Thyroid gland (tissue), 4 donors: ENCODE measurements at regions not wholly inside any gene's neighbourhood (a gene's known extent, or its start where the extent isn't known, plus 50 kb on each side); places are given as distances from the start of the nearest gene placed in this dataset.

Source experiments
- CTCF ChIP-seq, 6 experiments: fragments of 200-600 bp in 3 of 6; fragments of 450-650 bp in 3 of 6; sonication (generic) in 3 of 6; IDR thresholded peaks; one replicate each; pipeline ENCODE4 v1.5.1; 2016 to 2019; ENCODE audit warnings: antibody characterized with exemption in 6 of 6, mild to moderate bottlenecking in 2 of 6, inconsistent platforms in 1 of 6, moderate library complexity in 1 of 6
- POLR2A ChIP-seq, 2 donors: fragments of 450-650 bp; IDR thresholded peaks; one replicate each; pipeline ENCODE4 v1.6.1; 2017; ENCODE audit warnings: antibody characterized with exemption in 2 of 2, mild to moderate bottlenecking in 2 of 2, moderate library complexity in 1 of 2

- TF ChIP-seq CTCF (IDR thresholded peaks at IDR 0.05) (no peak), POLR2A (IDR thresholded peaks at IDR 0.05) (no peak)
These were observed 62.7 kb upstream of the CPLX2 start for GRCh38 chr5:175808711-175809110.
